SH-SY5Y (cell line): ENCODE measurements at regions not wholly inside any gene's neighbourhood (a gene's known extent, or its start where the extent isn't known, plus 50 kb on each side); places are given as distances from the start of the nearest gene placed in this dataset.

Experiments used
- GATA2 ChIP-seq: IDR thresholded peaks from 2 replicates; pipeline ENCODE4 v1.6.1; 2011; ENCODE audit warnings: mild to moderate bottlenecking, low read depth, low read length
- GATA3 ChIP-seq: IDR thresholded peaks from 2 replicates; pipeline ENCODE4 v1.6.1; 2011; ENCODE audit warnings: low read depth, mild to moderate bottlenecking, low read length, moderate library complexity

DNA sequence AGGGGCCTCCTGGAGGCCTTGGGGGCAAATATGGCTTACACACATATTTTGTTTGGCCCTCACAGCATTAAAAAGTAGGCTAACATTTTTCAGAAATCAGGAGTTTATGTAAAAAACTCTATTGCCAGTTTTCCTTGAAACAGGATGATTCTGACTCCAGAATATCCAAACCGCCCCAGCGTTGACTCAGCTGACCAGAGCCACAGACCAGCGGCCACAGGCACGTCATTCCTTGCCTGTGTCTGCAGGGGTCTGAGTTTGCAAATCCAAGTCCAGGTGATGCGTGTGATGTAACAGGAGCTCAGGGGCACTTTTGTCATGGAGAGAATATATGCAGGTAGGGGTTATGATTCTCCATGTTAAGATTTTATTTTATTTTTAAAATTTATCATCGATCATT, 79.4 kb upstream of the ALKAL2 start:
- TF ChIP-seq GATA3, result no peak
- TF ChIP-seq GATA2, result no peak
